ENCODE measurements at regions not wholly inside any gene's neighbourhood (a gene's known extent, or its start where the extent isn't known, plus 50 kb on each side); places are given as distances from the start of the nearest gene placed in this dataset.

- no peak overlapping the region for H3K4me3 ChIP-seq (ENCODE audit: low read depth, low read length)
- no peak for DNase-seq
- in situ Hi-C loops (cut with HindIII; ENCODE audit: low pct_ligation_motif_present, low sequenced_read_pairs) = no loop called here
- H3K27ac ChIP-seq = no peak overlapping the region
- H3K27me3 ChIP-seq (replicated peaks) = no peaks in the 10 kb centered on the region
- no peak for TF ChIP-seq CTCF (IDR thresholded peaks at IDR 0.05; ENCODE audit: low read depth, low read length, missing control alignments)
- H3K36me3 ChIP-seq (replicated peaks) = no peaks in the 10 kb centered on the region
Measured at GRCh38 chr6:26218824-26219223, 131.6 kb downstream of the HFE start.

GRCh38 chr6:26220145-26220970, 133.1 kb downstream of the HFE start:
- no peak for TF ChIP-seq CTCF (IDR thresholded peaks at IDR 0.05; ENCODE audit: low read depth, low read length, missing control alignments)
- in situ Hi-C loops (cut with HindIII; ENCODE audit: low pct_ligation_motif_present, low sequenced_read_pairs) = no loop called here
- no peaks in the 10 kb centered on the region for H3K36me3 ChIP-seq (replicated peaks)
- no peak overlapping the region for H3K27ac ChIP-seq
- no peak overlapping the region for H3K4me3 ChIP-seq (ENCODE audit: low read depth, low read length)
- no peaks in the 10 kb centered on the region for H3K27me3 ChIP-seq (replicated peaks)
- no peak for DNase-seq

GRCh38 chr6:26221186-26221585, 134.0 kb downstream of the HFE start:
- H3K4me3 ChIP-seq (ENCODE audit: low read depth, low read length) = no peak overlapping the region
- H3K27me3 ChIP-seq (replicated peaks) = no peaks in the 10 kb centered on the region
- in situ Hi-C loops (cut with HindIII; ENCODE audit: low pct_ligation_motif_present, low sequenced_read_pairs) = no loop called here
- no peak for TF ChIP-seq CTCF (IDR thresholded peaks at IDR 0.05; ENCODE audit: low read depth, low read length, missing control alignments)
- no peak overlapping the region for H3K27ac ChIP-seq
- H3K36me3 ChIP-seq (replicated peaks) = no peaks in the 10 kb centered on the region
- no peak for DNase-seq

DNA sequence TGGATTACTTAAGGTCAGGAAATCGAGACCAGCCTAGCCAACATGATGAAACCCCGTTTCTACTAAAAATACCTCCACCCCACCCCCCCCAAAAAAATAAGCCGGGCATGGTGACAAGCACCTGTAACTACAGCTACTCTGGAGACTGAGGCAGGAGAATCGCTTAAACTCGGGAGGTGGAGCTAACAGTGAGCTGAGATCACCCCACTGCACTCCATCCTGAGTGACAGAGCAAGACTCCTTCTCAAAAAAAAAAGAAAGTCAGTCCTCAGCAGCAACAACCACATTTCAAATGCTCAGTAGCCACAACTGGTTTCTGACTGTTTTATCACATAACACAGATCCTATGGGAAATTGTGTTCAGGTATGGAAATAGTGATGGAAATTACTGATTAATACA, 135.3 kb downstream of the HFE start:
- Histone ChIP-seq H3K36me3 (replicated peaks) (no peaks in the 10 kb centered on the region), H3K27me3 (replicated peaks) (no peaks in the 10 kb centered on the region), H3K27ac (no peak overlapping the region), H3K4me3 (ENCODE audit: low read depth, low read length) (no peak overlapping the region)
- DNase-seq = no peak
- no peak for TF ChIP-seq CTCF (IDR thresholded peaks at IDR 0.05; ENCODE audit: low read depth, low read length, missing control alignments)
- in situ Hi-C loops (cut with HindIII; ENCODE audit: low pct_ligation_motif_present, low sequenced_read_pairs) = no loop called here

- DNase-seq = no peak
- Histone ChIP-seq H3K27me3 (replicated peaks) (no peaks in the 10 kb centered on the region), H3K36me3 (replicated peaks) (no peaks in the 10 kb centered on the region), H3K27ac (peak overlapping the region; percentile 93), H3K4me3 (ENCODE audit: low read depth, low read length) (peak overlapping the region; percentile 70)
- TF ChIP-seq CTCF (IDR thresholded peaks at IDR 0.05; ENCODE audit: low read depth, low read length, missing control alignments) = no peak
- in situ Hi-C loops (cut with HindIII; ENCODE audit: low pct_ligation_motif_present, low sequenced_read_pairs) = no loop called here
Measured at GRCh38 chr6:26223228-26223627, 136.0 kb downstream of the HFE start.
